H1 (cell line): ENCODE measurements at regions not wholly inside any gene's neighbourhood (a gene's known extent, or its start where the extent isn't known, plus 50 kb on each side); places are given as distances from the start of the nearest gene placed in this dataset.

Experiments
- TF ChIP-seq, protein P1 (sequence below): fragments of 300-600 bp; sonication (generic); IDR thresholded peaks from 2 replicates; pipeline ENCODE4 v1.7.1; 2012; ENCODE audit warnings: low read length, moderate library complexity, mild to moderate bottlenecking, inconsistent platforms; ENCODE audit not compliant: insufficient replicate concordance

DNA sequence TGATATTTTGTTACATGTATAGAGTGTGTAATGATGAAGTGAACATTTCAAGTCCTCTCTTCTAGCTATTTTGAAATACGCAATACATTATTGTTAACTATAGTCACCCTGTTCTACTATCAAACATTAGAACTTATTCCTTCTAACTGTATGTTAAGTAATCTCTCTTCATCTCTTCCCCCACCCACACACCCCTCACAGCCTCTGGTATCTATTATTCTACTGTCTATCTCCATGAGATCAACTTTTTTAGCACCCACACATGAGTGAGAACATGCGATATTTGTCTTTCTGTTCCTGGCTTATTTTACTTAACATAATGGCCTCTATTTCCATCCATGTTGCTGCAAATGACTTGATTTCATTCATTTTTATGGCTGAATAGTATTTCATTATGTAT is 57.7 kb upstream of the EGR2 start (continued):
- TF ChIP-seq, protein P1, sequence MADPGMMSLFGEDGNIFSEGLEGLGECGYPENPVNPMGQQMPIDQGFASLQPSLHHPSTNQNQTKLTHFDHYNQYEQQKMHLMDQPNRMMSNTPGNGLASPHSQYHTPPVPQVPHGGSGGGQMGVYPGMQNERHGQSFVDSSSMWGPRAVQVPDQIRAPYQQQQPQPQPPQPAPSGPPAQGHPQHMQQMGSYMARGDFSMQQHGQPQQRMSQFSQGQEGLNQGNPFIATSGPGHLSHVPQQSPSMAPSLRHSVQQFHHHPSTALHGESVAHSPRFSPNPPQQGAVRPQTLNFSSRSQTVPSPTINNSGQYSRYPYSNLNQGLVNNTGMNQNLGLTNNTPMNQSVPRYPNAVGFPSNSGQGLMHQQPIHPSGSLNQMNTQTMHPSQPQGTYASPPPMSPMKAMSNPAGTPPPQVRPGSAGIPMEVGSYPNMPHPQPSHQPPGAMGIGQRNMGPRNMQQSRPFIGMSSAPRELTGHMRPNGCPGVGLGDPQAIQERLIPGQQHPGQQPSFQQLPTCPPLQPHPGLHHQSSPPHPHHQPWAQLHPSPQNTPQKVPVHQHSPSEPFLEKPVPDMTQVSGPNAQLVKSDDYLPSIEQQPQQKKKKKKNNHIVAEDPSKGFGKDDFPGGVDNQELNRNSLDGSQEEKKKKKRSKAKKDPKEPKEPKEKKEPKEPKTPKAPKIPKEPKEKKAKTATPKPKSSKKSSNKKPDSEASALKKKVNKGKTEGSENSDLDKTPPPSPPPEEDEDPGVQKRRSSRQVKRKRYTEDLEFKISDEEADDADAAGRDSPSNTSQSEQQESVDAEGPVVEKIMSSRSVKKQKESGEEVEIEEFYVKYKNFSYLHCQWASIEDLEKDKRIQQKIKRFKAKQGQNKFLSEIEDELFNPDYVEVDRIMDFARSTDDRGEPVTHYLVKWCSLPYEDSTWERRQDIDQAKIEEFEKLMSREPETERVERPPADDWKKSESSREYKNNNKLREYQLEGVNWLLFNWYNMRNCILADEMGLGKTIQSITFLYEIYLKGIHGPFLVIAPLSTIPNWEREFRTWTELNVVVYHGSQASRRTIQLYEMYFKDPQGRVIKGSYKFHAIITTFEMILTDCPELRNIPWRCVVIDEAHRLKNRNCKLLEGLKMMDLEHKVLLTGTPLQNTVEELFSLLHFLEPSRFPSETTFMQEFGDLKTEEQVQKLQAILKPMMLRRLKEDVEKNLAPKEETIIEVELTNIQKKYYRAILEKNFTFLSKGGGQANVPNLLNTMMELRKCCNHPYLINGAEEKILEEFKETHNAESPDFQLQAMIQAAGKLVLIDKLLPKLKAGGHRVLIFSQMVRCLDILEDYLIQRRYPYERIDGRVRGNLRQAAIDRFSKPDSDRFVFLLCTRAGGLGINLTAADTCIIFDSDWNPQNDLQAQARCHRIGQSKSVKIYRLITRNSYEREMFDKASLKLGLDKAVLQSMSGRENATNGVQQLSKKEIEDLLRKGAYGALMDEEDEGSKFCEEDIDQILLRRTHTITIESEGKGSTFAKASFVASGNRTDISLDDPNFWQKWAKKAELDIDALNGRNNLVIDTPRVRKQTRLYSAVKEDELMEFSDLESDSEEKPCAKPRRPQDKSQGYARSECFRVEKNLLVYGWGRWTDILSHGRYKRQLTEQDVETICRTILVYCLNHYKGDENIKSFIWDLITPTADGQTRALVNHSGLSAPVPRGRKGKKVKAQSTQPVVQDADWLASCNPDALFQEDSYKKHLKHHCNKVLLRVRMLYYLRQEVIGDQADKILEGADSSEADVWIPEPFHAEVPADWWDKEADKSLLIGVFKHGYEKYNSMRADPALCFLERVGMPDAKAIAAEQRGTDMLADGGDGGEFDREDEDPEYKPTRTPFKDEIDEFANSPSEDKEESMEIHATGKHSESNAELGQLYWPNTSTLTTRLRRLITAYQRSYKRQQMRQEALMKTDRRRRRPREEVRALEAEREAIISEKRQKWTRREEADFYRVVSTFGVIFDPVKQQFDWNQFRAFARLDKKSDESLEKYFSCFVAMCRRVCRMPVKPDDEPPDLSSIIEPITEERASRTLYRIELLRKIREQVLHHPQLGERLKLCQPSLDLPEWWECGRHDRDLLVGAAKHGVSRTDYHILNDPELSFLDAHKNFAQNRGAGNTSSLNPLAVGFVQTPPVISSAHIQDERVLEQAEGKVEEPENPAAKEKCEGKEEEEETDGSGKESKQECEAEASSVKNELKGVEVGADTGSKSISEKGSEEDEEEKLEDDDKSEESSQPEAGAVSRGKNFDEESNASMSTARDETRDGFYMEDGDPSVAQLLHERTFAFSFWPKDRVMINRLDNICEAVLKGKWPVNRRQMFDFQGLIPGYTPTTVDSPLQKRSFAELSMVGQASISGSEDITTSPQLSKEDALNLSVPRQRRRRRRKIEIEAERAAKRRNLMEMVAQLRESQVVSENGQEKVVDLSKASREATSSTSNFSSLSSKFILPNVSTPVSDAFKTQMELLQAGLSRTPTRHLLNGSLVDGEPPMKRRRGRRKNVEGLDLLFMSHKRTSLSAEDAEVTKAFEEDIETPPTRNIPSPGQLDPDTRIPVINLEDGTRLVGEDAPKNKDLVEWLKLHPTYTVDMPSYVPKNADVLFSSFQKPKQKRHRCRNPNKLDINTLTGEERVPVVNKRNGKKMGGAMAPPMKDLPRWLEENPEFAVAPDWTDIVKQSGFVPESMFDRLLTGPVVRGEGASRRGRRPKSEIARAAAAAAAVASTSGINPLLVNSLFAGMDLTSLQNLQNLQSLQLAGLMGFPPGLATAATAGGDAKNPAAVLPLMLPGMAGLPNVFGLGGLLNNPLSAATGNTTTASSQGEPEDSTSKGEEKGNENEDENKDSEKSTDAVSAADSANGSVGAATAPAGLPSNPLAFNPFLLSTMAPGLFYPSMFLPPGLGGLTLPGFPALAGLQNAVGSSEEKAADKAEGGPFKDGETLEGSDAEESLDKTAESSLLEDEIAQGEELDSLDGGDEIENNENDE = no peak
- TF ChIP-seq, all 59 proteins: peak for 0
